Glutamatergic neuron (in vitro differentiated cells): ENCODE measurements at regions not wholly inside any gene's neighbourhood (a gene's known extent, or its start where the extent isn't known, plus 50 kb on each side); places are given as distances from the start of the nearest gene placed in this dataset.
A peak's percentile ranks its signal among the peaks of the same experiment; 100 is the strongest.

Experiments
- DNase-seq: peaks from one replicate; pipeline ENCODE4 v3.0.0; 2022
- H3K27ac Mint-ChIP-seq: one replicate; pipeline ENCODE4 v1.8.0; 2020; ENCODE audit warnings: mild to moderate bottlenecking, mixed read lengths, inconsistent platforms; ENCODE audit not compliant: unreplicated experiment
- H3K27me3 Mint-ChIP-seq: one replicate; pipeline ENCODE4 v1.8.0; 2020; ENCODE audit warnings: mild to moderate bottlenecking, moderate library complexity, mixed read lengths, inconsistent platforms; ENCODE audit not compliant: unreplicated experiment
- H3K36me3 Mint-ChIP-seq: one replicate; pipeline ENCODE4 v1.8.0; 2020; ENCODE audit warnings: mild to moderate bottlenecking, mixed read lengths, inconsistent platforms; ENCODE audit not compliant: unreplicated experiment
- H3K4me1 Mint-ChIP-seq: one replicate; pipeline ENCODE4 v1.8.0; 2020; ENCODE audit warnings: mild to moderate bottlenecking, low read depth, mixed read lengths, inconsistent platforms; ENCODE audit not compliant: unreplicated experiment
- H3K4me3 Mint-ChIP-seq: one replicate; pipeline ENCODE4 v1.8.0; 2020; ENCODE audit warnings: mild to moderate bottlenecking, mixed read lengths, inconsistent platforms; ENCODE audit not compliant: unreplicated experiment
- H3K9me3 Mint-ChIP-seq: one replicate; pipeline ENCODE4 v1.8.0; 2020; ENCODE audit warnings: mild to moderate bottlenecking, moderate library complexity, mixed read lengths, inconsistent platforms; ENCODE audit not compliant: unreplicated experiment
- CTCF ChIP-seq: fragments of 200-600 bp; sonication (generic); IDR thresholded peaks from one replicate; pipeline ENCODE4 v1.5.0; 2021; ENCODE audit not compliant: partially characterized antibody, unreplicated experiment

DNA sequence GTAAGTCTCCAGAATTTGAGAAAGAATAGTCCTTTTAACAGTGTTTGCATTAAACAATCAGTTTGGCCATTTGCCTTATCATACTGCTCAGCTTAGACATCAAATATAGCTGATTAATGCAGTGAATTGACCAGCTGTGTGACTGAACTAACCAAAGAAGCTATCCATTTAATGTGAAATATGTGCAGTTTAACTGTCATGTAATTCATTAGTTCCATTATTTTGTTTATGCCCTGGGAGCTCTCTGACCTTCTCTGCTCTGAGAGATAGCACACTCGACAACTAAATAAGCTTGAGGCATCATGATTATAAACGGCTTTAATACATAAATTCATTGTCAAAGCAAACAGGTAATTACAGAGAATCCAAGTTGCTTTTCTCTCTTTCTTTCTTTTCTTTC, 324.3 kb upstream of the PCDH7 start:
- peaks cover 6% of the 10 kb centered on the region for H3K4me1 Mint-ChIP-seq
- no peak for TF ChIP-seq CTCF
- H3K27me3 Mint-ChIP-seq, result no peaks in the 10 kb centered on the region
- no peak overlapping the region for H3K27ac Mint-ChIP-seq
- H3K4me3 Mint-ChIP-seq, result no peak overlapping the region
- no peak for DNase-seq
- H3K36me3 Mint-ChIP-seq, result no peaks in the 10 kb centered on the region
- H3K9me3 Mint-ChIP-seq, result peaks cover 2% of the 10 kb centered on the region

- Mint-ChIP-seq H3K27me3 (no peaks in the 10 kb centered on the region), H3K27ac (peak overlapping the region; percentile 13), H3K4me1 (peaks cover 6% of the 10 kb centered on the region), H3K36me3 (no peaks in the 10 kb centered on the region), H3K4me3 (no peak overlapping the region), H3K9me3 (peaks cover 2% of the 10 kb centered on the region)
- TF ChIP-seq CTCF, result no peak
- no peak for DNase-seq
These were observed 323.2 kb upstream of the PCDH7 start for GRCh38 chr4:30396772-30397475.

GRCh38 chr4:30399476-30399875, 320.7 kb upstream of the PCDH7 start:
- Mint-ChIP-seq H3K27me3 (no peaks in the 10 kb centered on the region), H3K27ac (no peak overlapping the region), H3K4me3 (no peak overlapping the region), H3K9me3 (peaks cover 2% of the 10 kb centered on the region), H3K4me1 (peaks cover 6% of the 10 kb centered on the region), H3K36me3 (no peaks in the 10 kb centered on the region)
- no peak for TF ChIP-seq CTCF
- DNase-seq, result no peak

DNA sequence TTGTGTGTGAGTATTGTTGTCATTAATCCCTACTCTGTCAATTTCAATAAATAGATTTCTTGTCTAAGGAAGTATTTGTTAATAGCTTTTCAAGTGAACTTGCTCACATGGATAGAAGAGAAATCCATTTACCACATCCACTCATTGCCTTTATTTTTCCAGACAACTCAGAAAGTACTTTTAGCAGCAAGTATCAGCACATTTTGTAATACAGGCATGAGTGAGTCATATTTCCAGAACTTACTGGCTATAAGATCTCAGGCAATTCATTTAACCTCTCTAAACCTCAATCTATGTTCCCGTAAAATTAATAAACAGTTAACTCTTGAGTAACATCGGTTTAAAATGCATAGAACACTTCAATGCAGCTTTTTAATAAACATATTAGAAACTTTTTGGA, 317.9 kb upstream of the PCDH7 start:
- Mint-ChIP-seq H3K4me1 (peaks cover 2% of the 10 kb centered on the region), H3K4me3 (no peak overlapping the region), H3K9me3 (no peaks in the 10 kb centered on the region), H3K27me3 (no peaks in the 10 kb centered on the region), H3K36me3 (no peaks in the 10 kb centered on the region), H3K27ac (no peak overlapping the region)
- no peak for TF ChIP-seq CTCF
- no peak for DNase-seq

- no peak for DNase-seq
- Mint-ChIP-seq H3K4me1 (no peaks in the 10 kb centered on the region), H3K9me3 (peaks cover 5% of the 10 kb centered on the region), H3K4me3 (no peak overlapping the region), H3K27me3 (no peaks in the 10 kb centered on the region), H3K27ac (no peak overlapping the region), H3K36me3 (peaks cover 27% of the 10 kb centered on the region)
- no peak for TF ChIP-seq CTCF
These were observed 306.3 kb upstream of the PCDH7 start for GRCh38 chr4:30413915-30414314.
